ENCODE measurements at regions not wholly inside any gene's neighbourhood (a gene's known extent, or its start where the extent isn't known, plus 50 kb on each side); places are given as distances from the start of the nearest gene placed in this dataset.

GRCh38 chr3:66822186-66823008 is 175.7 kb upstream of the KBTBD8 start:
- Histone ChIP-seq H3K36me3 (ENCODE audit: insufficient read depth, low read length, poor library complexity, severe bottlenecking) (no peaks in the 10 kb centered on the region), H3K27me3 (replicated peaks; ENCODE audit: insufficient read depth, low read depth, low read length, poor library complexity) (no peaks in the 10 kb centered on the region), H3K4me3 (ENCODE audit: low read depth, low read length, poor library complexity, severe bottlenecking) (no peak overlapping the region), H3K27ac (ENCODE audit: low read depth, low read length, poor library complexity, severe bottlenecking) (no peak overlapping the region), H3K9me3 (ENCODE audit: low read depth, low read length, poor library complexity, severe bottlenecking) (no peaks in the 10 kb centered on the region), H3K4me1 (ENCODE audit: insufficient read depth, low read length, poor library complexity, severe bottlenecking) (no peaks in the 10 kb centered on the region)
- BruUV-seq (replicated peaks), result no TSS peak
- ChIA-PET POLR2A (ENCODE audit: low non-redundant PET) (no interaction called here), CTCF (interaction anchor here (0.6 to 1.7 kb wide), 3 partner anchors 318 to 546 kb away, joined by 3 to 11 read pairs (median 4); no protein-coding TSS in a partner anchor)
- intact Hi-C loops (cut with micrococcal nuclease; ENCODE audit: unreplicated experiment), result loop anchor here (5.0 kb wide), 1 partner anchor 570 kb away; no protein-coding TSS in a partner anchor
- peak; percentile 46 for DNase-seq (ENCODE audit: low spot score)
- TF ChIP-seq EZH2 (IDR thresholded peaks at IDR 0.05; ENCODE audit: borderline replicate concordance, low read depth, low read length, poor library complexity, severe bottlenecking), result no peak
- TF ChIP-seq CTCF (conservative IDR thresholded peaks at IDR 0.05; ENCODE audit: low read depth, low read length), result peak; percentile 64

- Histone ChIP-seq H3K27me3 (replicated peaks; ENCODE audit: insufficient read depth, low read depth, low read length, poor library complexity) (no peaks in the 10 kb centered on the region), H3K4me3 (ENCODE audit: low read depth, low read length, poor library complexity, severe bottlenecking) (no peak overlapping the region), H3K36me3 (ENCODE audit: insufficient read depth, low read length, poor library complexity, severe bottlenecking) (no peaks in the 10 kb centered on the region), H3K27ac (ENCODE audit: low read depth, low read length, poor library complexity, severe bottlenecking) (no peak overlapping the region), H3K9me3 (ENCODE audit: low read depth, low read length, poor library complexity, severe bottlenecking) (no peaks in the 10 kb centered on the region), H3K4me1 (ENCODE audit: insufficient read depth, low read length, poor library complexity, severe bottlenecking) (no peaks in the 10 kb centered on the region)
- POLR2A ChIA-PET (ENCODE audit: low non-redundant PET), result no interaction called here
- intact Hi-C loops (cut with micrococcal nuclease; ENCODE audit: unreplicated experiment), result loop anchor here (5.0 kb wide), 1 partner anchor 571 kb away; no protein-coding TSS in a partner anchor
- CTCF ChIA-PET, result interaction anchor here (1.4 kb wide), 1 partner anchor 546 kb away, joined by 11 read pairs; no protein-coding TSS in a partner anchor
- BruUV-seq (replicated peaks), result no TSS peak
- no peak for DNase-seq (ENCODE audit: low spot score)
- TF ChIP-seq EZH2 (IDR thresholded peaks at IDR 0.05; ENCODE audit: borderline replicate concordance, low read depth, low read length, poor library complexity, severe bottlenecking) (no peak), CTCF (conservative IDR thresholded peaks at IDR 0.05; ENCODE audit: low read depth, low read length) (no peak)
Observed at GRCh38 chr3:66823009-66823397, 175.1 kb upstream of the KBTBD8 start.

- intact Hi-C loops (cut with micrococcal nuclease; ENCODE audit: unreplicated experiment), result loop anchor here (5.0 kb wide), 1 partner anchor 571 kb away; no protein-coding TSS in a partner anchor
- ChIA-PET CTCF (no interaction called here), POLR2A (ENCODE audit: low non-redundant PET) (no interaction called here)
- Histone ChIP-seq H3K4me3 (ENCODE audit: low read depth, low read length, poor library complexity, severe bottlenecking) (no peak overlapping the region), H3K4me1 (ENCODE audit: insufficient read depth, low read length, poor library complexity, severe bottlenecking) (no peaks in the 10 kb centered on the region), H3K27ac (ENCODE audit: low read depth, low read length, poor library complexity, severe bottlenecking) (no peak overlapping the region), H3K36me3 (ENCODE audit: insufficient read depth, low read length, poor library complexity, severe bottlenecking) (no peaks in the 10 kb centered on the region), H3K27me3 (replicated peaks; ENCODE audit: insufficient read depth, low read depth, low read length, poor library complexity) (no peaks in the 10 kb centered on the region), H3K9me3 (ENCODE audit: low read depth, low read length, poor library complexity, severe bottlenecking) (no peaks in the 10 kb centered on the region)
- TF ChIP-seq EZH2 (IDR thresholded peaks at IDR 0.05; ENCODE audit: borderline replicate concordance, low read depth, low read length, poor library complexity, severe bottlenecking) (no peak), CTCF (conservative IDR thresholded peaks at IDR 0.05; ENCODE audit: low read depth, low read length) (no peak)
- DNase-seq (ENCODE audit: low spot score), result no peak
- no TSS peak for BruUV-seq (replicated peaks)
Observed at GRCh38 chr3:66823532-66823931, 174.6 kb upstream of the KBTBD8 start.
